Left lung (tissue), 4 donors: ENCODE measurements at regions not wholly inside any gene's neighbourhood (a gene's known extent, or its start where the extent isn't known, plus 50 kb on each side); places are given as distances from the start of the nearest gene placed in this dataset.

ENCODE experiments used
- ATAC-seq: fragments of 200-7000 bp; cut with Tn5 transposase; one replicate; pipeline ENCODE4 v1.9.1; 2020; ENCODE audit warnings: moderate library complexity
- DNase-seq, 4 donors: peaks; one replicate each; pipeline ENCODE4 v3.0.0-alpha.2; 2013 to 2020
- H3K27ac ChIP-seq, 2 donors: fragments of 200-600 bp; sonication (generic) in 1 of 2; one replicate each; pipeline versions ENCODE4 v1.5.0 to v1.8.0; 2020 to 2021
- H3K27me3 ChIP-seq, 2 donors: fragments of 200-600 bp; sonication (generic) in 1 of 2; one replicate each; pipeline versions ENCODE4 v1.5.0 to v1.8.0; 2020 to 2021
- H3K36me3 ChIP-seq, 2 donors: fragments of 200-600 bp; sonication (generic) in 1 of 2; one replicate each; pipeline versions ENCODE4 v1.5.0 to v1.8.0; 2020 to 2021
- H3K4me1 ChIP-seq, 2 donors: fragments of 200-600 bp; one replicate each; pipeline ENCODE4 v1.8.0; 2021
- H3K4me3 ChIP-seq, 2 donors: fragments of 200-600 bp; sonication (generic) in 1 of 2; one replicate each; pipeline versions ENCODE4 v1.5.0 to v1.8.0; 2020 to 2021; ENCODE audit warnings: mild to moderate bottlenecking in 1 of 2
- H3K9me3 ChIP-seq, 2 donors: fragments of 200-600 bp; sonication (generic) in 1 of 2; one replicate each; pipeline versions ENCODE4 v1.5.0 to v1.8.0; 2020 to 2021
- CTCF ChIP-seq, 2 donors: fragments of 200-600 bp; sonication (generic) in 1 of 2; IDR thresholded peaks; one replicate each; pipeline versions ENCODE4 v1.5.0 to v1.8.0; 2021; ENCODE audit warnings: antibody characterized with exemption in 2 of 2
- intact Hi-C, 2 donors: fragments of 100-400 bp; cut with DNase I; formaldehyde crosslinking; loops; one replicate each; pipeline versions ENCODE4 v1.11.2 to v1.14.2; 2022
- donor health status: DM: no; HTN: yes; CAD: no.
- donor health status: DM: no; HTN: no; CAD: no.

- no peaks in the 10 kb centered on the region for H3K27me3 ChIP-seq
- H3K27ac ChIP-seq: no peak overlapping the region
- no peak overlapping the region for H3K4me3 ChIP-seq
- no peak for TF ChIP-seq CTCF (IDR thresholded peaks at IDR 0.05)
- ATAC-seq: no peak
- H3K4me1 ChIP-seq: no peaks in the 10 kb centered on the region
- intact Hi-C loops: no loop called here
- no peaks in the 10 kb centered on the region for H3K9me3 ChIP-seq
- DNase-seq: no peak
- H3K36me3 ChIP-seq: no peaks in the 10 kb centered on the region
Observed at GRCh38 chr5:4019841-4020240, 424.2 kb downstream of the IRX1 start.

GRCh38 chr5:4020400-4020799 lies 424.8 kb downstream of the IRX1 start:
- no peaks in the 10 kb centered on the region for H3K4me1 ChIP-seq
- intact Hi-C loops: no loop called here
- no peaks in the 10 kb centered on the region for H3K9me3 ChIP-seq
- ATAC-seq (no peak), DNase-seq (no peak)
- no peaks in the 10 kb centered on the region for H3K36me3 ChIP-seq
- H3K27ac ChIP-seq: no peak overlapping the region
- no peaks in the 10 kb centered on the region for H3K27me3 ChIP-seq
- H3K4me3 ChIP-seq: no peak overlapping the region
- no peak for TF ChIP-seq CTCF (IDR thresholded peaks at IDR 0.05)

GRCh38 chr5:4022056-4022670 lies 426.5 kb downstream of the IRX1 start:
- Histone ChIP-seq H3K4me3 (no peak overlapping the region), H3K9me3 (no peaks in the 10 kb centered on the region), H3K4me1 (no peaks in the 10 kb centered on the region), H3K27me3 (no peaks in the 10 kb centered on the region), H3K36me3 (no peaks in the 10 kb centered on the region), H3K27ac (no peak overlapping the region)
- ATAC-seq (no peak), DNase-seq (no peak)
- intact Hi-C loops: no loop called here
- TF ChIP-seq CTCF (IDR thresholded peaks at IDR 0.05): no peak

GRCh38 chr5:4023091-4023752 lies 427.6 kb downstream of the IRX1 start:
- no peaks in the 10 kb centered on the region for H3K36me3 ChIP-seq
- ATAC-seq: no peak
- intact Hi-C loops: no loop called here
- H3K4me3 ChIP-seq: no peak overlapping the region
- no peaks in the 10 kb centered on the region for H3K27me3 ChIP-seq
- no peak for TF ChIP-seq CTCF (IDR thresholded peaks at IDR 0.05)
- no peak overlapping the region for H3K27ac ChIP-seq
- no peaks in the 10 kb centered on the region for H3K9me3 ChIP-seq
- no peak for DNase-seq
- no peaks in the 10 kb centered on the region for H3K4me1 ChIP-seq

GRCh38 chr5:4023753-4024335 lies 428.2 kb downstream of the IRX1 start:
- no peak for TF ChIP-seq CTCF (IDR thresholded peaks at IDR 0.05)
- no peak for DNase-seq
- no peaks in the 10 kb centered on the region for H3K36me3 ChIP-seq
- ATAC-seq: no peak
- H3K27me3 ChIP-seq: no peaks in the 10 kb centered on the region
- no peaks in the 10 kb centered on the region for H3K4me1 ChIP-seq
- intact Hi-C loops: no loop called here
- H3K27ac ChIP-seq: no peak overlapping the region
- H3K4me3 ChIP-seq: no peak overlapping the region
- no peaks in the 10 kb centered on the region for H3K9me3 ChIP-seq
